Progenitor cell of endocrine pancreas (in vitro differentiated cells): ENCODE measurements at regions not wholly inside any gene's neighbourhood (a gene's known extent, or its start where the extent isn't known, plus 50 kb on each side); places are given as distances from the start of the nearest gene placed in this dataset.

Experiments used
- DNase-seq: peaks from one replicate; pipeline ENCODE4 v3.0.0; 2021; ENCODE audit warnings: low spot score; ENCODE audit not compliant: unreplicated experiment
- H3K27ac Mint-ChIP-seq: 2 replicates; pipeline ENCODE4 v1.8.0; 2021; ENCODE audit warnings: mild to moderate bottlenecking, moderate library complexity, mixed read lengths
- H3K27me3 Mint-ChIP-seq: 2 replicates; pipeline ENCODE4 v1.8.0; 2021; ENCODE audit warnings: mixed read lengths
- H3K36me3 Mint-ChIP-seq: 2 replicates; pipeline ENCODE4 v1.8.0; 2022; ENCODE audit warnings: mixed read lengths; ENCODE audit not compliant: insufficient read depth
- H3K4me1 Mint-ChIP-seq: 2 replicates; pipeline ENCODE4 v1.8.0; 2021; ENCODE audit warnings: low read depth, mixed read lengths
- H3K4me3 Mint-ChIP-seq: 2 replicates; pipeline ENCODE4 v1.8.0; 2021; ENCODE audit warnings: low read depth, mild to moderate bottlenecking, moderate library complexity, mixed read lengths
- H3K9me3 Mint-ChIP-seq: 2 replicates; pipeline ENCODE4 v1.8.0; 2021; ENCODE audit warnings: low read depth, mixed read lengths
- CTCF ChIP-seq: fragments of 200-600 bp; sonication (generic); IDR thresholded peaks from one replicate; pipeline ENCODE4 v1.5.0; 2021; ENCODE audit warnings: antibody characterized with exemption, mild to moderate bottlenecking; ENCODE audit not compliant: unreplicated experiment

GRCh38 chr11:101188173-101188572, 58.6 kb upstream of the PGR start:
- Mint-ChIP-seq H3K4me3 (no peak overlapping the region), H3K27me3 (no peaks in the 10 kb centered on the region), H3K36me3 (no peaks in the 10 kb centered on the region), H3K4me1 (no peaks in the 10 kb centered on the region), H3K9me3 (no peaks in the 10 kb centered on the region), H3K27ac (no peak overlapping the region)
- TF ChIP-seq CTCF = no peak
- DNase-seq = no peak

GRCh38 chr11:101187748-101188147, 58.1 kb upstream of the PGR start:
- H3K4me1 Mint-ChIP-seq = no peaks in the 10 kb centered on the region
- H3K27me3 Mint-ChIP-seq = no peaks in the 10 kb centered on the region
- H3K27ac Mint-ChIP-seq = no peak overlapping the region

GRCh38 chr11:101185985-101186384, 56.4 kb upstream of the PGR start:
- no peak overlapping the region for H3K4me3 Mint-ChIP-seq
- no peaks in the 10 kb centered on the region for H3K36me3 Mint-ChIP-seq
- no peak overlapping the region for H3K27ac Mint-ChIP-seq
- no peak for TF ChIP-seq CTCF
- DNase-seq = no peak
- no peaks in the 10 kb centered on the region for H3K27me3 Mint-ChIP-seq
- H3K4me1 Mint-ChIP-seq = no peaks in the 10 kb centered on the region
- no peaks in the 10 kb centered on the region for H3K9me3 Mint-ChIP-seq

More at GRCh38 chr11:101187748-101188147, 58.1 kb upstream of the PGR start:
- no peak for TF ChIP-seq CTCF
- H3K4me3 Mint-ChIP-seq = no peak overlapping the region
- no peaks in the 10 kb centered on the region for H3K9me3 Mint-ChIP-seq
- DNase-seq = no peak
- no peaks in the 10 kb centered on the region for H3K36me3 Mint-ChIP-seq

- Mint-ChIP-seq H3K27ac (no peak overlapping the region), H3K9me3 (no peaks in the 10 kb centered on the region), H3K36me3 (no peaks in the 10 kb centered on the region), H3K27me3 (no peaks in the 10 kb centered on the region), H3K4me3 (no peak overlapping the region), H3K4me1 (peaks cover 2% of the 10 kb centered on the region)
- TF ChIP-seq CTCF = no peak
- no peak for DNase-seq
Observed at GRCh38 chr11:101182467-101182866, 52.9 kb upstream of the PGR start.

GRCh38 chr11:101180481-101180880, 50.9 kb upstream of the PGR start:
- H3K27ac Mint-ChIP-seq = no peak overlapping the region

More at GRCh38 chr11:101180481-101180880, 50.9 kb upstream of the PGR start:
- no peak for TF ChIP-seq CTCF
- Mint-ChIP-seq H3K4me3 (no peak overlapping the region), H3K27me3 (no peaks in the 10 kb centered on the region), H3K9me3 (no peaks in the 10 kb centered on the region), H3K36me3 (no peaks in the 10 kb centered on the region), H3K4me1 (peaks cover 2% of the 10 kb centered on the region)
- no peak for DNase-seq
